ENCODE measurements at regions not wholly inside any gene's neighbourhood (a gene's known extent, or its start where the extent isn't known, plus 50 kb on each side); places are given as distances from the start of the nearest gene placed in this dataset.
"Not testable (repeated sequence)": the region's sequence is repeated elsewhere in the genome, so short reads cannot be mapped to it uniquely, and the experiment has no call there.

DNA sequence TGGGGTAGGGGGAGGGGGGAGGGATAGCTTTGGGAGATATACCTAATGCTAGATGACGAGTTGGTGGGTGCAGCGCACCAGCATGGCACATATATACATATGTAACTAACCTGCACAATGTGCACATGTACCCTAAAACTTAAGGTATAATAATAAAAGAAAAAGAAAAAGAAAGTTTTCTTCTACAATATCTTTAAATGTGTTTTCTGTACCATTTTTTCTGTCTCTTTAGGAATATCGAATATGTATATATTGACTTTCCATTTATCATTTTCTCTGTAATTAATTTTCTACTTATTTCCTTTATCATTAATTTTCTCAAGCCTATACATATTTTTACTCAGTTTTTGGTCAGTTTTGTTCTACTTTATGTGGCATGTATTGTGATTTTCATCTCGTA lies 203.5 kb downstream of the SHOX2 start:
- TF ChIP-seq CTCF, POLR2A (IDR thresholded peaks at IDR 0.05): not testable (repeated sequence)

Data from Peyer's patch (tissue), 4 donors.